GM21723 (cell line): ENCODE measurements at regions not wholly inside any gene's neighbourhood (a gene's known extent, or its start where the extent isn't known, plus 50 kb on each side); places are given as distances from the start of the nearest gene placed in this dataset.

Source experiments
- ATAC-seq: cut with Tn5 transposase; IDR thresholded peaks from one replicate; pipeline ENCODE4 v1.9.1; 2021; ENCODE audit warnings: mild to moderate bottlenecking, moderate library complexity; ENCODE audit not compliant: unreplicated experiment

DNA sequence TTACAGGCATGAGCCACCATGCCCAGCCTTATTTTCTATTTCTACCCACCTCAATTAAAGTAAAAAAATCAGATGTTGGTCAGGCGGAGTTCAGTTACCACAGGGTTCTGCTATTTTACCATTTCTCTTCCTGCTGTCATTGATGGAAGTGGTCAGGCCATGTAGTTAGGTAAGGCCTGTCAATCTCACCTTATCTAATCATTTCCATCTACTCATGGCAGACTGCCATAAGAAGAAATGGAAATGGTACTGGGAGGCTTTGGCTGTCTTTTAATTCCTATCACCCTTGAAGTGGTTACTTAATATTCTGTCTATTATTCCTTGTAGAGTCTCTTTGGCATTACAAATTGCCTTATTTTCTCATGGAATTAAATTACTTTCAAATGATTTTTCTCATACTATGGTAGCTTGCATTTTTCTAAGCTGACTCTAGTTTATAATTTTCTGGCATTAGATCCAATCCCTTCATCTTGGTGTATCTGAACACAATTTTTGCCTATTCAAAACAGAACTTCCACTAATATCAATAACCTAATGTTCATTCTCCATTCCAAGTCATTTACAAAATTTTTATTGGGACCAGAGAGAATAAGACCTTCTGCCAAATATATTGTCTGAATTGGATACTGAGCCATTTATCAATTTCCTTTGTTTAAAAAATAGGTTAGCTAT lies 198.7 kb downstream of the DACT1 start:
- no peak for ATAC-seq

DNA sequence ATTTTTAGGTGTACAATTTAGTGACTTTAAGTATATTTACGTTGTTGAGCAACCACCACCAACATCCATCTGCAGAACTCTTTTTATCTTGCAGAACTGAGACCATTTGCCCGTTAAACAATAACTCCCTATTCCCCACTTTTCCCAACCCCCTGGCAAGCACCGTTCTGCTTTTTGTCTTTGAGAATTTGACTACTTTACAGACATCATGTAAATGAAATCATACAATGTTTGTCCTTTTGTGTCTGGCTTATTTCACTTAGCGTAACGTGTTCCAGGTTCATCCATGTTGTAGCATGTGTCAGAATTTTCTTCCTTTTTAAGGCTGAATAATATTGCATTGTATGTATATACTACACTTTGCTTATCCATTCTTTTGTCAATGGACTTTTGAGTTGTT lies 201.5 kb downstream of the DACT1 start:
- ATAC-seq, result no peak

GRCh38 chr14:58844544-58844943 lies 206.8 kb downstream of the DACT1 start:
- ATAC-seq, result no peak

DNA sequence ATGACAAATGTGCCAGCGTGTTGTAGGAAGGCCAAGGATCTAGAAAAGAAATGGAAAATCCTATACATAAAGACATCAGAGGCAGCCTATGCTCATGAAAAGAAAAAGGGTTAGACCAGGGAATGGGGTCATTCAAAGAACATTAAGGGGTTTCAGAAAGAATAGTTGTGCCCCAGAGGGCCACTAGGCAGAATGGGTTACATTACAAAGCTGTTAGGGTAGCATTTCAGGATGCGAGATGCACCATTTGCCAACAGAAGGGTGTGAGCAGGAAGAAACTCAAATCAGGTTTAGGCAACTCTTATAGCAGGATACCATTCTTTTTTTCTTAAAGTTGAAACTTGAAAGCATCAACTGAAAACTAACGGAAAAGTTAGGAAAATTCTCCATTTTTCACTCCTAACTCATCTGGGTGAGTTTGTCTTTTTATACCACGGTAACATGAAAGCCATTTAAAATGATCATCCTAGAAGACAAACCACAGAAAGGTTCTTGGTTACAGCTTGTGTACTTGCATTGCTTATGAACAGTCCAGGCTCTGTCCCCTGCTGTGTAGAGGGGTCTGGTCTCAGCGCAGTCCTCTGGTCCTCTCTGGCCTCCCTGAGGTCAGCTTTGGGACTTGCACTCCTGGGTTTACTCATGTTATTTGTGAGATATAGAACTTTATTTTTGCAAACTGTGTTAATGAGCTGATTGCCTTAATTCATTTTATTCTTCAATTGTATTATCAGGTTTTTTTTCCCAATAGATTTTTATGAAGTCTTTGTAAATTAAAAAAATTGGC lies 209.1 kb downstream of the DACT1 start:
- ATAC-seq, result no peak

DNA sequence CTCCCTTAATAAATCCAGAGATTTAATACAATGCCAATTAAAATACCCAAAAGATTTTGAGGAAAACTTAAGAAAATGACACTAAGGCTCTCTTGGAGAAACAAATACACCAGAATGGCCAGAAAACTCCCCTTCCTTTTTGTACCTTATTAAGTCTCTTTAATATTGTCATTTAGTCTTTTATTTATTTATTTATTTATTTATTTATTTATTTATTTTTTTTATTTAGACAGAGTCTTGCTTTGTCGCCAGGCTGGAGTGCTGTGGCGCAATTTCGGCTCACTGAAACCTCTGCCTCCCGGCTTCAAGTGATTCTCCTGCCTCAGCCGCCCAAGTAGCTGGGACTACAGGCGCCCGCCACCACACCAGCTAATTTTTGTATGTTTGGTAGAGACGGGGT lies 210.6 kb downstream of the DACT1 start:
- ATAC-seq, result no peak

DNA sequence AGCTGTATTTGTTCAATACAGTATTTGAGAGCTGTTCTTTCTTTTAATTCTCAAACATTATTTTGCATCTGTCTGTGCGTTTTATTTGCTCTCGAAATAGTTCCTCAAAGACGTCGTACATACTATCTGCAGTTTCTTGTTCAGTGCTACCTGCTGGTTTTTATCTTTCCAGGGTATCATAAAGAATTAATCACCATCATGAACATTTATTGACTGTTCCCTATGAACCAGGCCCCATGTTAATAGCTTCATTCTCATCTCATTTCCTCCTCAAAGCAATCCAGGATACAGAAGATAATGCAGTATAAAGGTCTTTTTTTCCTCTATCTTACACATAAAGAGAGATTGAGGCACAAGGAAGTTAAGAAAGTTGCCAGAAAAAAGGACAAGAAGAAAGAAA lies 211.8 kb downstream of the DACT1 start:
- ATAC-seq, result no peak

DNA sequence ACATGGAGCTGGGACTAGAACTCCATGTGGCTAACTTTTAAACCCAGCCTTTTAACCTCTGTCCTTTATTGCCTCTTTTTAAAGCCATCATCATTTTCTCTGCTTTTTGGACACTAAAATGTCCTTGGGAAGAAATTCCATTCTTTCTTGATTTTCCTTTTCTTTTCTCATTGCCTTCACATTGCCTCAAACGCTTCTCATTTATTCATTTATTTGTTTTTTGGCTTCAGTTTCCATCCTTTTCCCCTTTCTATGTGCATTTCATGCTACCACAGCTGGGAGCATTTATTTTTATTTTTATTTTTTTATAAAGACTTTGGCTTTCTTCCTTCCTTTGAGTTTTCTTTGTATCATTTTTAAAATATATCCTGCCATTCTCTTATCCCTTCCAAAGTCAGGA lies 212.2 kb downstream of the DACT1 start:
- ATAC-seq, result no peak

DNA sequence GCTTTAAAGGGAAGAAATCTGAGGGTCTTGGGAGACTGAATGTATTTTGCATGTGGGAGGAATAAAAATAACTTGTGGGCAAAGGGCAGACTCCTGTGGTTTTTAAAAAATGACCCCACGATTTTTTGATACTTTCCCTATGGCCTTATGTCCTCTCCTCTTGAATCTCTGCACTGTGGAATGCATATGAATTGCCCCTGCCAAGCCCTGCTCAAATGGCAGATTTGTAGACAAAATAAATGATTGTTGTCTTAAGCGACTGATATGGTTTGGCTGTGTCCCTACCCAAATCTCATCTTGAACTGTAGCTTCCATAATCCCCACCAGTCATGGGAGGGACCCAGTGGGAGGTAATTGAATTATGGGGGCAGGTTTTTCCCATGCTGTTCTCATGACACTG lies 223.8 kb downstream of the DACT1 start:
- ATAC-seq, result no peak

- ATAC-seq, result no peak
These were observed 224.8 kb downstream of the DACT1 start for GRCh38 chr14:58862416-58863160.

DNA sequence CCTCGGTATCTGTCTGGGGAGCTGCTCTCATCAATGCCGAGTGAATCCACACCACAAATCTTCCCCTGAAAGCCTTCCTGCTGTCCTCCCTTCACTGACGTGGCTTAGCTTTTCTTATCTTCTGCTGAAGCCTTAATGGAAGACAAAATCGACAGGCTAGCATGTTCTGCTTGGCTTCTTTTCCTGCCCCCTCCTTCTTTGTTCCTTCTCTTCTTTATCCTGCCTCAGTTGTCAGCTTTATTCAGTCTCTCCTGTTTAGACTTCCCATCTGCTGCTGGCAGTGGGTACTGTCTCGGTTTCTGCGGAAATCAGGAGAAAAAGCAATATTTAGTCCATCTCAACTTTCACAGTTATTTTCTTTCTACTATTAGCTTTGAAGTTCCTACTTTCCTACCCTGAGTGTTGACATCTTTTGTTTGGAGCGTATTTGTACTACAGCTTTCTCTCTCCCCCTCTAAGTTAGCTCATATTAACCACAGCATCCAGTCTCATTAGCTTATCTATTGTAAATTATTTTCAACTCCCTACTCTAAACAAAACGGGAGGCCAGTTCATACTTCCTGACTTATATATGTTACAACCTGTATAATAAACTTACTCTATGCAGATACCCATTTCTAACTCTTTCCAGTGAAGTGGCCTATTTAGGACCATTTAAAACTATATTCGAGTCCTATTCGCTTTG lies 226.0 kb downstream of the DACT1 start:
- no peak for ATAC-seq

DNA sequence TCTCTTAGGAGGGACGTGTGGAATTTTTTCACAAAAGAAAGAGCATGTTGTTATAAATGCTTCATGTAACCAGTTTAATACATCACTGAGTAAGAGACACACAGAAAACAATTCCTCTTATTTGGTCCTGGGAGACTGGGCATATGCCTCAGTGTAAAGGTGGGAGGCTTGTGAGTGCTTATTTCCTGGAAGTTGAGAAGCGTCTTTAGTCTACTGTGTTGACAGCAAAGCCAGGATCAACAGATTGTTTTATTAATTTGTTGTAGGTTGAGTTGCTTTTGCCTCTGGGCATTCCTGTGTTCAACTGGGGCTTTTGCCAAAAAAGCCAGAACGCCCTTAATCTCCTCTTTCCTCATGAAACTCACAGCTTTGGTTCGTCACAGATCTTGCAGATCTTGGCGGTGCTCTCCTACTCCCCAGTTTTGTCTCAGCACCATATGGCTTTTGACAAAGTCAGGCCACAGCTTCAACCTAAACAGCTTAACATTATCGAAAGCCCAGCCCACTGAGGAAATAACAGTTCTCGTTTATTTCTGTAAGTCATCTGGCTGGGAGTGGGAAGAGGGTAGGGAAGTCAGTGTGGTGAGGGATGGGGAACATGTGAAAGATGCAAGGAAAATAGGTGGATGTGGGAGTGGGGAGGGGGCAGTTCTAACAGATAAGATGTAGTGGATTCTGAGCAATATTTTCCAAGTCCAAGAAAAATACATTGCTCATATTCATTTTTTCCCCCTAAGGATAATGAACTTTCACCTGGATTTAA lies 227.2 kb downstream of the DACT1 start:
- no peak for ATAC-seq

- ATAC-seq, result no peak
These were observed 227.9 kb downstream of the DACT1 start for GRCh38 chr14:58865514-58866281.

DNA sequence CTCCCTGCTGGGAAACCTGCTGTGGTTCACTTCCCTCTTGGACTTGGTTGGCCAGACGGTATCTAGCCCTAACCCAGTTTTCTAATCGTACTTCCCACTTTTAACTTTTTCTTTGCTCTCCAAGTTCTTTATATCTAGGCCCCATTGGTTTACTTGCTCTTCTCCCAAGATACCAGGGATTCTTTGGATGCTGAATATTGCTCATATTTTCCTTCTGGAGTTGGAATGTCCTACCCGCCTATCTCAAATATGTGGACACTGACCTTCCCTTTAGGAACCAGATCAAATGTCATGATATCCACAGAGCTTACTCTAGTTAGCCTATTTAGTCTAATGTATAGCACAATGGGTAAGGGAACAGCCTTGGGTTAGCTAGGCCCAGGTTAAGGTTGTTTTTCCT lies 228.6 kb downstream of the DACT1 start:
- no peak for ATAC-seq

DNA sequence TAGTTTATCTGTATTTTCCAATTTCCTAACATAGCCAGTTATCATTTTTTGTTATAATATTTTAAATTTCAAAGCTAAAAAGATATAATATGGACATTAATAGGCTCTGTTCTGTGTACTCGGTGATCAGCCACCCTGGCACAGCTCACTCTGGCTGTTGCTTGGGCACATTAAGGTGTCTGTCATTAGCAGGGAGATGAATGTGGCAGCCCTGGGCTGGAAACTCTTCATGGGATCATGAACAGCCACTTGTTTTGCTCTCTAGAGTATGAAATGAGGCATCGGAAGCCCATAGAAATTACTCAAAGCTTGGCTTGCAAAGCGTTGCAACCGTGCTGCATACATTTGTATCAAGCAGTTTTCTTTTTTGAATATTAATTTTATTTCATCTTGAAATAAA lies 233.2 kb downstream of the DACT1 start:
- ATAC-seq, result no peak

DNA sequence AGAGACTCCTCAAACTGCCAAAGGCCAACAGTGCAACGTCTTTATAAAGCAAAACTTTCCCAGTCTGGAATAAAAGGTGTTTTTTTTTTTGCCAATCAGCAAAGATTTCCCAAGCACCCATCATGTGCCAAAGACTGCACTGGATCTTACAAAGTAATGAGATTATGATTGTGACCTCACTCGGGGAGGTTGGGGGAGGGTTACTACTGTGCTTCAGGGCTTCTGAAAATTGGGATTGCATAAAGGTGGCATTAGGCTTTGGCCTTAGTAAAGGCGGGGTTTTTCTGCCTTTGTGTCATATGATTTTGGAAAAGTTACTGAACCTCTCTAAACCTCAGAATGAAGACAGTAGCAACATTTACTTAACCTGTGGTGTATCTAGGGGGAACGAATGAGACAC lies 233.8 kb downstream of the DACT1 start:
- no peak for ATAC-seq

- ATAC-seq, result no peak
These were observed 234.3 kb downstream of the DACT1 start for GRCh38 chr14:58872061-58872460.

DNA sequence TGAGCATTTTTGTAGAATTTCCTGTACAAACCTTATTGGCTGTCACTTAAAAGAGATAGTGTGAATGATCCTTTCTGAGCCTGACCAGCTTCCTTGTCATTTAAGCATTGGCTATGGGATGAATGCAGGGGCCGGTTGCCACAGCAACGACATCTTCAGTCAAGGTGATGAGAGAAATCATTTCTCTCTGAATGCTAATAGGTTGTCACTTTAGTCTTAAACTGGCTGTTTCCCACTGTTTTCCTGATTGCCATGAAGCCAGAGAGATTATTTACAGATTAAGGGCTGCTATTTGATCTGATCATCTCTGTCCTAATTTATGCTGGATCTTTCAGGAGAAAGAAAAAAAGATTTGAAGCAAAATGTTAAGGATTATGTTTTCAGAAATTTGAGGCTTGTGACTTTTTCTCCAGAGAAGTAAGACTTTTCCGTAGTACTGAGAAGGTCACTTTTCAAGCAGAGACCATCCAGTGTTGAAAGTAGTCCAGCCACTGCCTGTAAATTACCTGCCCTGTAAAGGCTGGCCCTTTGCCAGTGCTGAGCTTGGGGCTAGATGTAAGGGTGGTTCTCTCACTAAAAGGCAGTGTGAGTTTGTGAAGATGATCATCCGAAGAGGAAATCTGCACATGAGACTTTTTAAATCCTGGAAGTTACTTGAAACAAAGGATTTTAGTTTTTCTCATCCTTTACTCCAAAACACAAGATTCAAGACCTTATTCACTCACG lies 235.6 kb downstream of the DACT1 start:
- no peak for ATAC-seq

DNA sequence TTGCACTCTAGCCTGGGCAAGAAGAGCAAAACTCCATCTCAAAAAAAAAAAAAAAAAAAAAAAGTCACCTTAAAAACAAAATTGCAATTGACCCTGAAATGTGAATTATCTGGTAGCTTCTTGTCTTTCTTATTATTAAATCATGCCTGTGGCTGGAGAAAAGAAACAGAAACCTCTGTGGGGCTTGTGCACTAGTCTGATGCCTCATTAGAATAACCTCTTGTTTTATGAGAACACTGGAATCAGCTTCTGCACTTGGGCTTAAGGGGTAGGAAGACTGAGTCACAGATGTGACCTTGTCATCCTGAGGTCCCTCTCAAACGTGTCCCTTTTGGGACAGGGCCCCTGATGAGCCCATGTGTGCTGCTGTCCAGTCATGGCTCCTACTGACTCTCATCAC lies 237.9 kb downstream of the DACT1 start:
- ATAC-seq, result no peak

- ATAC-seq, result no peak
These were observed 238.8 kb downstream of the DACT1 start for GRCh38 chr14:58876608-58877007.
